Right kidney (tissue), 1 donor: ENCODE measurements at regions not wholly inside any gene's neighbourhood (a gene's known extent, or its start where the extent isn't known, plus 50 kb on each side); places are given as distances from the start of the nearest gene placed in this dataset.
A peak's percentile ranks its signal among the peaks of the same experiment; 100 is the strongest.

ENCODE experiments used
- DNase-seq: peaks from one replicate; pipeline ENCODE4 v3.0.0-alpha.2; 2016

DNA sequence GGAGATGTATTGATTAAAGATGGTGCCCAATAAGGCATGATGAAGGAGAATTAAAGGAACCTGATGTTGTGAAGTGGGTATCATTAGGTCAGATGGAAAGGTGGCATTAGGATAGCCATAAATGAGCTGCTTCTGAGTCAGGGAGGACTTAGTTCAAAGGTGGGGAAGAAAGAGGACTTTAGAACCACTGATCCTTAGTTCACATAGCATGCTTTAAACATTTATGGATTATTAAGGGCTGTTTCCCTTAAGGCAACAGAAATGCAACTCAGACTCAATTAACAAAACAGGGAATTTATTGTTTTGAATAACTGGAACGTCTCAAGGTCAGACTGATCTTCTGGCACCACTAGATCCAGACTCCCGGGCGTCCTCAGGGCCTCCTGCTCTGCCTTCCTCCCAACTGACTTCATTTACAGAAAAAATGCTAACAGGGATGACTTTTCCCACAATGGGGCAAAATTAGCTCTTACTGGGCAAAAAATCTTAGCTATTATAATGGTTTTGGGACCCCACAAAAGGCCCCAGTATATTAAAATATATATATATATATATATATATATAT lies 1526.0 kb downstream of the TBC1D22A start:
- no peak for DNase-seq

DNA sequence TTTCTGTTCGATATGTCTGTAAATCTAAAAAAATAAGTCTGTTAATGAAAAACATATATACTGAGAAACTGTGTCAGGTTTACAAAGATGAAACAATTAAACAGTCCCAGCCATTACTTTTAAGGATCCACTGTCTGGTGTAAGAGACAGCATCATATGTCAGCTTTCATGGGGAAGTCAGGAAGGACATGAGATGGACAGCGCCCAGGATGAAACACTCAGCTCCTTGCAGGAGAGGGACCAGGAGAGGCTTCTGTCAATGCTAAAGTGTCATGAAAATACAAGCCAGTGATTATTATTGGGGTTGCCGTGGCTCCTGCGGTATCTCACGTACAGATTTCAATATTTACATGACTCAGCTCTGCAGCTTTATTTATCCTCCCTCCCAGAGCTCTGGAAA lies 1524.6 kb downstream of the TBC1D22A start:
- no peak for DNase-seq

DNA sequence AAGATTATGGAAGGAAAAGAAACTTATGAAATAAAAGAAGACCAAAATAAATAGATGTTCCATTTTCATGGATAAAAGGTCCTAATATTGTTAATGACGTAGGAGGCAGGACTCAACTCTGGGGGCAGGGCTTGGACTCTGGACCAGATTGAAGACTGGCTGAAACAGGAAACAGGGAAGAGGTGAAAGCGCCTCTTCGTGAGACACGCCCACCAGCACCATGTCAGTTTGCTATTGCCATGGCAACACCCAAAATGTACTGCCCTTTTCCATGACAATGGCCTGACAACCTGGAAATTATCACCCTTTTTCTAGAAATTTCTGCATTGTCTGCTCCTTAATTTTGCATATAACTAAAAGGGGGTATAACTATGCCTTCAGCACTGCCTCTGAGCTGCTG lies 1522.2 kb downstream of the TBC1D22A start:
- DNase-seq = no peak

DNA sequence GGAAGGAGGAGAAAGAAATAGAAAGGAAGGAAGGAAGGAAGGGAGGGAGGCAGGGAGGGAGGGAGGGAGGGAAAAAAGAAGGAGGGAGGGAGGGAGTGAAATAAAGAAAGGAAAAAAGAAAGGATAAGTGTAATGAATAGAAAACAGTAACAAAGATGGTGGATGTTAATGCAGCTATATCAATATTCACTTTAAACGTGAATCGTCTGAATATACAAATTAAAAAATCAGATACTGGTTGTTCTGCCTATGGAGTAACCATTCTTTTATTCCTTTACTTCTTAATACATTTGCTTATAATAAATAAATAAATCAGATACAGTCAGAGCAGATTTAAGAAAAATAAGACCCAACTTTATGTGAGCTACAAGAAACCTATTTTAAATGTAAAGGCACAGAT lies 1520.4 kb downstream of the TBC1D22A start:
- DNase-seq = no peak

DNA sequence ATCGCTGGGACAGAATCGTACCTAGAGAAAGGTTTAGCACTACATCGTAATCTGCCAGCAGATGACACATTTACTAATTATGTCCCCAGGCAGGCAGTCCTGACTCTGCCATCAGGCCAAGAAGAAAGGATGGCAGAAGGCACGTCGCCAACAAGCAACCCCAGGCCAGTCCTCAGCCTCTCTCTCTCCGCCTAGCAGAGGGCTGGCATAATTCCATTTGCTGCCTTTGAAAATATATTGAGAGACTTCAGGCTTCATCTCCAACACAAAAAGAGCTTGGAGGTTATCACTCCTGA lies 1517.0 kb downstream of the TBC1D22A start:
- no peak for DNase-seq

DNA sequence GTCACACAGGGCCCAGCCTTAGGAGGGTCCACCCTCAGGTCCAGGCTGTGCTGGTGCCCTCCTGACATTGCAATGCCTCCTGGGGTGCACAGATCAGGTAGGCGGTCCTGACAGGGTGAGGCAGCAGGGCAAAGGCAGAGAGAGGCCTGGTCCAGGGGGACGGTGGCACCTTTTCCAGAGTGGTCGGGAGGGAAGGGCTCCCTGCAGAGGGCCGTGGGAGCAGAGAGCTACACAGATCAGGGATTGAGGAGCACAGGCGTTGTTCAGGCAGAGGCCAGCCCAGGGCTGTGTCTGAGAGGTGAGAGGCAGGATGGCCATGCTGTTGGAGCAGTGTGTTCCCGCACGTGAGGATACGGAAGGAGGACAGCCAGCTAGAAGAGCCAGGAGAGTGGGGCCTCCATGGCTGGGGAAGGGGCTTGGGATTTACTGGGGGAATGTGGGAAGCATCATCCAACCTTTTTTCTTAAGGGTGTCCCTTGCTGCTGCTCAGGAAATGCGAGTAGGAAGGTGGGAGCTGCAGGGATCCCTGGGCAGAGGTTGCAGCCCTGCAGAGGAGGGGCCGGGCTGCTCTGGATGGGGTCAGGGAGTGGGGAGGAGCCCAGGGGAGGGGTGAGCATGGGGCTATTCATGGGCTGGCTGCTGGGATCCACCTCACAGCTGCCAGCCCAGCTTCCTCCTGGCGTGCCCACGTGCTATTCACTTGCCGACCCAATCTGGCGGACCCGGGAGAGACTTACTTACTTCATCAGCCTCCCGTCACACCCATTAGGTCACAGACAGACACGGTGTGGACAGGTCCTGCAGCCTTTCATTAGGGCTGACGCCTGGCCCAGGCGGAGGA lies 1516.4 kb downstream of the TBC1D22A start:
- no peak for DNase-seq

DNA sequence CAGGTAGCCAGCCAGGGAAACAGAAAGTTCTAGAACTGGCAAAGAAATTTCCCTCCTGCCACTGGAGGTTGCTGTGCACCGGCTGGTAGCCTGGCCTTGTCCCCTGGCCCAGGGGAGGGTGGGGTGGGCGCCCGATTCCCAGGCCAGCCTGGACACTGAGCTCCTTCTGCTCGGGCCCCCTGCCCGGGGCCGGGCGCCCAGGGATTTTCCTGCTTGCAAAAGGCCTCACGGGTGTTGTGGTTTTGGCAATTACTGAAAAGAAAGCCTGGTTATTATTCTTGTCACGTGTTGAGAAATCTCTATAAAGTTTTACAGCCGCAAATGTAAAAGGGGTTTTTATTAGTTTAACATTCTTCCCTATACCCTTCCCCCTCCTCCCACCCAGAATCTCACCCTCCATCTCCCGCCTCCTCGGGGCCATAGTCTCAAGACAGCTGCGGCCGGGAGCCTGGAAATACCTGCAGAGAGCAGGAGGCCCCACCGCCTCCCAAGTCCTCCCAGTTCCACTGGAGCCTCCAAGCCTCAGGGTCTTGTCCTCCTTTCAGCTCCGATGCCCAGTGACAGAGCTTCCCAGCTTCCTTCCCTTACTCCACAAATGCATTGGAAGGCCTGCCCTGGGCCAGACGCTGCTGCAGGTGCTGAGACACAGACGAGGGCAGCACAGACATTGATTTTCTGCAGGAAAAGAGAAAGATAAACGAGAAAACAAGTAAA lies 1515.6 kb downstream of the TBC1D22A start:
- DNase-seq = peak; percentile 30

DNA sequence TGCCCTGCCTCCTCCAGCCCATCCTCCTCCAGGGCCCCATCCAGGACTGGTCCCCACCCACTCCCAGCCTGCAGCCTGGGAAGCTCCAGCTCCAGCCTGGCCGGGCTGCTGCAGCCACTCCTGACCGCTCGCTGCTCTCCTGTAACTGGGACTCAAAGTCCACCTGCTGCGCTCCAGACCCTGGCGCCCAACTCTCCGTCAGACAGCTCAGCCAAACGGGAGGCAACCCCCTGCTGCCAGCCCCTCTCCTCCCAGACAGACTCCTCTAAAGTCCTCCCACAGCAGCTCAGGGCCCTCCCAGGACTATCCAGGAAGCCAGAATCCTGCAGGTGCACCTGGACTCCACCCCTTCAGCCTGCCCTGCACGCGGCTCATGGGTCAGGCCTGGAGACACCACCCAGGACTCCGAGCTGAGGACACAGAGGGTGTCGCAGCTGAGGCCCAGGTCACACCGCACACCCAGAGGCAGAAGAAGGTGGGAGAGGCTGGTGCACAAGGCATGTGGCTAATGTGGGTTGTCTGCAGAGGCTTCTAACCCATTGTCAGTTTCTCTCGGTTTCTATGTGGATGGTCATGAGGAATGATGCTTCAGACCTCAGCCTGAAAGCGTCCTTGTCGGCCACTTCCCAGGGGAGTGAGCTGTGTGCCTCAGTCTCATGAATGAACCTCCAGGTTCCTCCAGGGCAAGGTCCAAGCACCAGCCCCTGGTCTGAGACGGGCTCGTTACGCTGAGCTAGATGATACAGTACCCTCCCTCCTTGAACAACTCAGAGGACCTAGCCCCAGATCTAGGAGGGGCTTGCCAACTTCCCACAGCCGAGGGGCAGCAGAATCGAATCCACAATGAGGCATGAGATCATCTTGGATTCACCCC lies 1514.8 kb downstream of the TBC1D22A start:
- no peak for DNase-seq

DNA sequence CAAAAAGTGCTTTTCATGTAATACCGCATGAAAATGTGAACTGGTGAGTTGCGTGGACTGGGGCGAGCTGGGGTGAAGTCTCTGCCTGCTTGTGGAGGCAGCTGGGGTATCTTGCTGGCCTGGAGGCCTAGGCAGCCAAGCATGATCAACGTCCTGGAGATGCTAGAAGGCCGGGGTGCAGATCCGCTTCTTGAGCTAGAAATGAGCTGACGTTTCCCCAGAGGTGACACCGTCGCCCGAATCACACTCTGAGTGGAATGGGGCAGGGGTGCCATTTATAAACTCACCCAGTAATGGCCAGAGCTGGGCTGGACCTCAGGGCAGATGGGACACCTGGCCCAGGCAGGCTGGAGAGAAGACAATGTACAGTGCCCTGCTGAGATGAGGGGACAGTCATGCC lies 1513.0 kb downstream of the TBC1D22A start:
- DNase-seq = no peak

DNA sequence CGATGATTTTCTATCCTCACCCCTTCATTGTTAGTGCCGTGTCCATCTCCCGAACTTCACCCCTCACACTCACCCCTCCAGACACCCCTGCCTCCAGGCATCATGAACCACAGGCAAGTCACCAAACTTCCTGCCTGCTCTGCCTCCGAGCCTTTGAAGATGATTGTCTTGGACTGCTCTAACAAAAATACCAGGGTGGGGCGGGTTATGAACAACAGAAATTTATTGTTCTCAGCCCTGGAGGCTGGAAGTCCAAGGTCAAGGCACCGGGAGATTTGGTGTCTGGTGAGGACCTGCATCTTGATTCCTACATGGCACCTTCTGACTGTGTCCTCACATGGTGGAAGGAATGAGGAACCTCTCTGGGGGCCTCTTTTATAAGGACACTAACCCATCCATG lies 1508.3 kb downstream of the TBC1D22A start:
- DNase-seq = no peak

DNA sequence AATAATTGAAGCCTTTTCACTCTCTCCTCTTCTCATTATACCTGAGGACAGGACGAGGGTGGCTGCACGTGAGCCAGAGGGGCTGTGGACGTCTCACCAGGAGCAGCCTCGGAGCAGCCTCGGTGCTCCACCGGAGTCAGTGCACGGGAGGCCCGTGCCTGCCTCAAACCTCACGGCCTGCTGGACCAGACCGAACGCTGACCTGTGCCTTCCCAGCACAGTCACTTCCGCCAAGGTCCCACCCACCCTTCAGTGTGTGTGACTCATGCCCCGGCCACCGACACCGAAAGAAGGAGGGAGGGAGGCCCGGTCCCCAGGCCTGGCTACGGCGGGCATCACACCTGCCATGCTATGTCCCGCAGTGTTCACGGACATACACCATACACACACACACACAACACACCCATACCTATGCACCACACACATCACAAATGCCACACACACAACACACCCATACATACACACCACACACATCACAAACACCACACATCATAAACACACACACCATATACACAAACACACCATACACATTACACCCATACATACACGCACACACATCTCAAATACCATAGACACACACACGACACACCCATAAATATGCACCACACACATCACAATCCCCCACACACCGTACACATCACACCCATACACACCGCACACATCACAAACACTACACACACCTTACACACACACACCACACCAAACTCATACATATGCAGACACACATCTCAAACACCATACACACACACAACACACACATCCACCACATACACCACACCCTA lies 1506.5 kb downstream of the TBC1D22A start:
- no peak for DNase-seq

DNA sequence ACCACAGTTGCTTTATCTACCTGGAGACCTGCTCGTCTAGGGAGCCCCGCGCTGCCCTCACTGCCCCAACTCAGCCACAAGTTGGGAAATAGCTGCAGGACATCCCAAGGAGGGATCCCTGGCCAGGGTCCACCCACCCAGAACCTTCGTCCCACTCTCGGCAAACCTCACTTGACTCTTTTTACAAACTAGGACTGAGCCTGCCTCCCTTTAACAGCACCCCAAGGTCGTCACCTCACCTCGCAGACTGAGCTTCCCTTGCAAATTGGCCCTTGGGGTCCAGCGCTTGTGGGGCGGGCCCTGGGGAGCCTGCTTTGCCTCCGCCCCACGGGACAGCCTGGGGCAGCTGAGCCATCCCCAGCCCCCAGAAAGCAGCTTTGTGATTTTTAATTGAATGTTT lies 1505.8 kb downstream of the TBC1D22A start:
- DNase-seq = no peak

DNA sequence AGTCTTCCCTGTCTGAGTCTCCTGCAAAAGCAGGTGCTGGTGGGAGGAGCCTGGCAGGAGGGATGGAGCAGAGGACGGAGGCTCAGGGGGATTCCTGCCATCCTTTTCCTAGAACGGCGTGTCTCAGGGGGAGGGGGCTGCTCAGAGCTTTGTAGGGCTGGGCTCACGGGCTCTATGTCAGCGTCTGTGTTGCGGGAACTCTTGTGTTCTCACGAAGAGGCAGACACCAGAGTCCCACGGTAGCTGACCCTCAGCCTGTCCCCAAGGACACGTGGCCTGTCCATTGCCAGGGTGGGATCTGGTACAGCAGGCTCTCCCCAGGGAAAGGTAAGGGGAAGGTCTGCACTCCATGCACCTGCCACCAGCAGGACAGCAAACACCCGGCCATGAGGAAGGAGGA lies 1505.2 kb downstream of the TBC1D22A start:
- DNase-seq = no peak

DNA sequence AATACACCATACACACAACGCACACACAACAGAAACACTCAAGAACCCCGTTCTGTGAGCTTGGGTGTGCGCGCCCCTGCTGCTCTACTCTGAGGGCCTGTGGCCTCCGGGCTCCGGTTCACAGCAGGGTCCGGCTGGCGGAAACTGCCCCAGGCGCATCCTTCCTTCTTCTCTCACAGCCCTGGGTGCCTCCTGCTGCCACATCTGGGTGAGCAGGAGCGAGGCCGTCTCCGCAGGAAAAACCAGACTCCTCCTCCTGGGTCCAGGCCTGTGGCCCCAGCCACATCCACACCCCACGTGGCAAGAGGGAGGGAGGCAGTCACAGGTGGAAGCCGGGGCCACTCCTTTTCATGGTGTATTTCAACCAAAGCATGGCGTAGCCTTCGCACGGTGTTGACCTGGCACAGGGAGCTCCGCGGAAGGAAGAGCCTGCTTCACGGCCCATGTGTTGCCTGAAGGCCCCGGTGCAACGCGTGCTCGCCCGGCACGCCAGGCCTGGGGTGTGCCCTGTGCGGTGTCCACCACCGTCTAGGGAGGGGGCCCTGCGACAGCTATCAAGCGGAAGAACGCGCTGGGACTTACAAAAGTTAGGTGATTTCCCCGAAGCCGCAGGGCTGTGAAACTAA lies 1502.7 kb downstream of the TBC1D22A start:
- DNase-seq = no peak

DNA sequence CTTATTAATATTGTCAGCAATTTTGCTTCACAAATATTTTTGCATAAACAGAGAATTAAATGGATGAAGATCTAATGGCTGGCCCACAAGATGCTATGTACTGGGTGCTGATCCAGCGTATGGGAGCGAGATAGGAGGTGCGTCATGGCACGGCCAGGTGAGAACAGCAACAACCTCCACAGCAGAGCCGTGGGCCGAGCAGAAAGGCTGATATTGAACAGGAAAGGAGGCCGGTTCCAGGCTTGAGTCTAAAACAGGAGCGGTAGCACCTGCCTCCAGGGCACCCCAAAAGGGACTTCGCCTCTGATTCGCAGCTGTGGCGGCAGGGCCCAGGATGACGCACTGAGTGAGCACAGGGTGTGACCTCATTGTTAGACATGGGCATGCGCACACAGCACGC lies 1502.1 kb downstream of the TBC1D22A start:
- DNase-seq = no peak

DNA sequence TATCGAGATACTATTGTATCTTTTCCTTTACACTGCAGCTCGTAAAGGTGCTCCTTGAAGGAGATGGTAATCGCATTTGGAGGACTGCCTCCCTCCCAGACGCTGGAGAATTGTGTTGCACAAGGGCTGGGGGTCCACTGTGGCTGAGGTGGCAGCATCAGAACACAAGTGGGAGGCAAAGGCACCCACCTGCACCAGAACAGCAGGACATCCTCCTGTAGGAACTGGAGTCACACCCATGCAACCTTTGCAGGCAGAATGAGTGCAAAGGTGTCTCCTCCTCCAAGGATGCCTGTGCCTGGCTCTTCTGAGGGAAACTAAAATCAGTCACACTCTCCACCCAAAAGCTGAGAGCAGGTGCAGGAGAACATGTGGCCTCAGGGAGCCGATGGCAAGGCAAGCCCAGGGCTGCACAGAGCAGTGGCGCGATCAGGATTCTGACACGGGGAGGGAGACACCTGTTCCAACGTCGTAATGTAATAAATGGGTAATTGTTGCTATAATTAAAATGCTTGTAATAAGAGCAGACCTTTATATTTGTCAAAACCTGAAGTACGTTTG lies 1501.4 kb downstream of the TBC1D22A start:
- no peak for DNase-seq

DNA sequence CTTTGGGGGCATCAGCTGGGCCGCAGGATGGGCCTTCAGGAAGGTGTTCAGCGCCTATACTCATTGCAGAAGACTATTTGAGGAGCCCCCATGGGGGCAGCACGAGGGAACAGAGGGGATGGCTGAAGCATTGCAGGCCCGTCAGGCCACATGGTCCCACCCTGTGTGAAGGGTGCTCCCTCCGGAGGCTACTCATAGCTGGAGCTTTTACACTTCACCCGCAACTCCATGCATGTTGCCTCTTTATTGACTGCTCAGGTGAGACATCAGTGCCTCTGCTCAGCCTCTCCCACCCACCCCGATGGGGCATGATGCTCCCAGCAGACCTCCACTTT lies 1500.9 kb downstream of the TBC1D22A start:
- no peak for DNase-seq

DNA sequence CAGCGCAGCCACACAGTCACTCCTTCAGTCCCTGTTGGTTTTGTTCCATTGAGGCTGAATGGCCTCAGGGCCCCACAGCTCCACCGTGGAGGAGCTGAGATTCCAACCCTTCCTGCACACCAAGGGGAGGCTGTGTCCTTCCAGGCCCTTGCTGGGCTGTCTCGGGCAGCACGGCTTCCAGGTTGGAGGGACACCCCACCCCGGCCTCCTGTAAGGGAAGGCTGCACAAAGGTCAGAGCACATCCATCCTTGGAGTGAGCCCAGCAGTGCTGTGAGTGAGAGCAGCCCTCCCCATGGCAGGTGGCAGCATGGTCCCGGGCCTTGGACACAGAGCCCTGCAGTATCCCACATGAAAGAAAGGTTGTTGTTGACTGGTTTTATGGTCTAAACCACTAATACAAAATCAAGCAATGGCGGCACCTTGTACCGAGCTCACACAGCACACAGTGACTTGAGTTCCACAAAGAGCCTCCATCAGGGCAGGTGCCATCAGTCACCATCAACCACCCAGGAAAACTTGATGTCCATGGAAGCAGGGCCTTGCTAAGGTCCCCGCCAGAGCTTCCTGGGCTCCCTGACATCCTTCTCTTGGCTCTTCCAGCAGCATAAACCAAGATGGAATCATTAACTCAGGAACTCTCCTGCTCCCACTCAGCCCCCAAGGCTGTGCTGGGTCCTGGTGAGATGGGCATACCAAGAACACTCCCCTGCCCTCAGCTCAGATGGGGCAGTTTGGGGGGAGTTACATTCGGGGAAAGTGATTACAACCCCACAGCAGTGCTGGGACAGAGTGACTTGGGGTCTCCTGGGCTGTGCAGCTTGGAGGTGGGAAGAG lies 1500.4 kb downstream of the TBC1D22A start:
- DNase-seq = no peak

DNA sequence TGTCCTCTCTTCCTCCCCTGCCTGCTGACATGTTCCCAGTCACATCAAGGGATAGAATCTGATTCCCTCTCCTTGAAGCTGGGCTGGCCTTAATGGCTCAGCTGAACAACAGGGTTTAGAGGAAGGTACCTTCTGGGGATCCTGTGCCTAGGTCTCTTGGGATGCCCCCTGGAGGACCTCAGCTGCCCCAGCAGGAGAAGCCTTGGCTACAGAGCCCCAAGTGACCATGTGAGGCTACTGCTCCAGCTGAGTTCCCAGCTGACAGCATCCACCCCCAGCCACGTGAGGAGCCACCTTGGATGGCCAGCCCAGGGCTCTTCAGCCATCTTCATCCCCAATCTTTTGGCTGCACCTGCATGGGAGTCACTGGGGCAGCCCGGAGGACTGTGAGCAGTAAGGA lies 1499.3 kb downstream of the TBC1D22A start:
- no peak for DNase-seq

DNA sequence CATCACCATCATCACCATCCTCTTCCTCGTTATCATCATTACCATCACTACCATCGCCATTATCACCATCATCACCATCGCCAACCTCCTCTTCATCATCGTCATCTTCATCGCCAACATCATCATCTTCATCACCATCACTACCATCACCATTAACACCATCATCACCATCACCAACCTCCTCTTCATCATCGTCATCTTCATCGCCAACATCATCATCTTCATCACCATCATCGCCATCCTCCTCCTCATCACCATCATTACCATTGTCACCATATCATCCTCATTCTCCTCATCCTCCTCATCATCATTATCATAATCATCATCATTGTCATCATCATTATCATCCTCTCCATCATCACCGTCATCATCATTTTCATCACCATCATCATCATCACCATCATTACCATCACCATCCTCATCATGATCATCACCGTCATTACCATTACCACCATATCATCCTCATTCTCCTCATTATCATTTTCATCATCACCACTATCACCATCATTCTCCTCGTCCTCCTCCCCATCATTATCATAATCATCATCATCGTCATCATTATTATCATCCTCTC lies 1498.7 kb downstream of the TBC1D22A start:
- DNase-seq = no peak
